OCI-LY7 (cell line): ENCODE measurements at regions not wholly inside any gene's neighbourhood (a gene's known extent, or its start where the extent isn't known, plus 50 kb on each side); places are given as distances from the start of the nearest gene placed in this dataset.

ENCODE experiments used
- BruUV-seq: library from RNA; stranded (reverse); fragments of 400-500 nt; replicated peaks from 2 replicates; lab custom pipeline; 2021; lab: Mats Ljungman, UMichigan
- CTCF ChIA-PET: fragments of 300-600 bp; sonication (Branson Sonifier 250); formaldehyde crosslinking; loops from one replicate; lab custom pipeline; 2022; ENCODE audit warnings: antibody characterized with exemption; ENCODE audit not compliant: unreplicated experiment; lab: Charles Lee
- POLR2A ChIA-PET: fragments of 300-600 bp; sonication (Branson Sonifier 250); formaldehyde crosslinking; loops from one replicate; lab custom pipeline; 2022; ENCODE audit warnings: antibody characterized with exemption; lab: Charles Lee
- DNase-seq: peaks from one replicate; pipeline ENCODE4 v3.0.0-alpha.2; 2015; ENCODE audit warnings: low spot score
- H2AFZ ChIP-seq: fragments of 200-600 bp; sonication (generic), shearing (Covaris generic); 2 replicates; pipeline ENCODE4 v1.6.1; 2014; ENCODE audit warnings: mild to moderate bottlenecking, antibody characterized with exemption, low read length, moderate library complexity
- H3K27ac ChIP-seq: fragments of 200-600 bp; sonication (generic); 2 replicates; pipeline ENCODE4 v1.5.1; 2014; ENCODE audit warnings: mixed run types, low read depth, mild to moderate bottlenecking, moderate library complexity, low read length, inconsistent platforms; ENCODE audit not compliant: poor library complexity, severe bottlenecking
- H3K36me3 ChIP-seq: fragments of 200-600 bp; sonication (generic); 2 replicates; pipeline ENCODE4 v1.6.1; 2014; ENCODE audit warnings: mild to moderate bottlenecking, antibody characterized with exemption, low read length, moderate library complexity, mixed read lengths; ENCODE audit not compliant: insufficient read depth
- H3K4me1 ChIP-seq: fragments of 200-600 bp; sonication (generic); 2 replicates; pipeline ENCODE4 v1.5.1; 2014; ENCODE audit warnings: mild to moderate bottlenecking, low read length; ENCODE audit not compliant: insufficient read depth, poor library complexity, severe bottlenecking
- H3K4me2 ChIP-seq: fragments of 200-600 bp; sonication (generic); 2 replicates; pipeline ENCODE4 v1.6.1; 2014; ENCODE audit warnings: mild to moderate bottlenecking, low read length
- H3K4me3 ChIP-seq: fragments of 200-600 bp; sonication (generic); 2 replicates; pipeline ENCODE4 v1.5.1; 2014; ENCODE audit warnings: mild to moderate bottlenecking, low read depth, low read length; ENCODE audit not compliant: poor library complexity, severe bottlenecking
- H3K79me2 ChIP-seq: fragments of 200-600 bp; sonication (generic); 2 replicates; pipeline ENCODE4 v1.6.1; 2016; ENCODE audit warnings: low read depth, mild to moderate bottlenecking, low read length, moderate library complexity, mixed read lengths; ENCODE audit not compliant: insufficient read depth
- H3K9me2 ChIP-seq: fragments of 200-600 bp; sonication (generic); 2 replicates; pipeline ENCODE4 v1.6.1; 2016; ENCODE audit warnings: mild to moderate bottlenecking, low read length, mixed read lengths; ENCODE audit not compliant: insufficient read depth
- H3K9me3 ChIP-seq: fragments of 200-600 bp; sonication (generic); 2 replicates; pipeline ENCODE4 v1.6.1; 2014; ENCODE audit warnings: mild to moderate bottlenecking, mixed run types, low read length, mixed read lengths
- H4K20me1 ChIP-seq: fragments of 200-600 bp; sonication (generic); 2 replicates; pipeline ENCODE4 v1.6.1; 2014; ENCODE audit warnings: mild to moderate bottlenecking, antibody characterized with exemption, low read length, moderate library complexity, mixed read lengths; ENCODE audit not compliant: insufficient read depth
- CTCF ChIP-seq: fragments of 200-600 bp; sonication (generic); conservative IDR thresholded peaks from 2 replicates; pipeline ENCODE4 v1.5.1; 2014; ENCODE audit warnings: mild to moderate bottlenecking, antibody characterized with exemption, low read length, moderate library complexity, mixed read lengths
- EZH2phosphoT487 ChIP-seq: fragments of 200-600 bp; sonication (generic); IDR thresholded peaks from 2 replicates; pipeline ENCODE4 v1.6.1; 2018; ENCODE audit warnings: low read depth, borderline replicate concordance, mild to moderate bottlenecking, mixed run types, antibody characterized with exemption, low read length, moderate library complexity, mixed read lengths
- intact Hi-C: fragments of 100-400 bp; cut with micrococcal nuclease; formaldehyde crosslinking; loops from one replicate; pipeline ENCODE4 v1.10.0; 2022; ENCODE audit not compliant: unreplicated experiment

GRCh38 chr2:221235941-221236340 is 336.2 kb downstream of the EPHA4 start:
- intact Hi-C loops: no loop called here
- Histone ChIP-seq H3K4me2 (no peak overlapping the region), H3K27ac (no peak overlapping the region), H3K9me3 (no peaks in the 10 kb centered on the region), H3K36me3 (no peaks in the 10 kb centered on the region), H3K4me3 (no peak overlapping the region), H3K4me1 (no peaks in the 10 kb centered on the region), H4K20me1 (no peaks in the 10 kb centered on the region), H3K79me2 (no peaks in the 10 kb centered on the region), H2AFZ (no peak overlapping the region), H3K9me2 (no peaks in the 10 kb centered on the region)
- TF ChIP-seq CTCF: no peak
- no peak for TF ChIP-seq EZH2phosphoT487
- no TSS peak for BruUV-seq
- POLR2A ChIA-PET: no interaction called here
- no peak for DNase-seq
- CTCF ChIA-PET: no interaction called here

DNA sequence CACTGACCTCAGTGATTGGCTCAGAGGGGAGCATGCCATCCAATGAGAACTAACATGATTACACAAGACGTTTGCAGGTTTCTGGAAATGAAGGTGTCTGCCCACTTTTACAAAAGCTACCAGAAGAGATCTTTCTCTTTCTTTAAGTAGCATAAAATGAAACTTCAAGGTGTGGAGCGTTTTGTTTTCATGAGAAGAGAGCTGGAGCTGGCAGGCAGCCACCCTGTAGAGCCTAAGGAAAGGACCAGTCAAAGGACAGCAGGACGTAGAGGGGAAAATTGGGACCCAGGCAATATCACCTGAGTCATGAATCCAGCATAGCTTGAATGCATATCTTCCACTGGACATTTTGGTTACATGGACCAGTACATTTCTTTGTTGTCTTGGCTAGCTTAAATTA is 331.0 kb downstream of the EPHA4 start:
- no peaks in the 10 kb centered on the region for H4K20me1 ChIP-seq
- no peak overlapping the region for H3K27ac ChIP-seq
- intact Hi-C loops: no loop called here
- no peaks in the 10 kb centered on the region for H3K9me2 ChIP-seq
- peak overlapping the region; percentile 30; the same call in 1 of the 2 replicates for H2AFZ ChIP-seq
- BruUV-seq: no TSS peak
- H3K79me2 ChIP-seq: no peaks in the 10 kb centered on the region
- H3K9me3 ChIP-seq: no peaks in the 10 kb centered on the region
- no peak overlapping the region for H3K4me2 ChIP-seq
- peaks cover 13% of the 10 kb centered on the region for H3K4me1 ChIP-seq
- TF ChIP-seq EZH2phosphoT487: no peak
- TF ChIP-seq CTCF: no peak
- H3K4me3 ChIP-seq: no peak overlapping the region
- CTCF ChIA-PET: no interaction called here
- no peak for DNase-seq
- no peaks in the 10 kb centered on the region for H3K36me3 ChIP-seq
- POLR2A ChIA-PET: interaction anchor here (0.6 kb wide), 1 partner anchor 15 kb away, joined by 3 read pairs; no protein-coding TSS in a partner anchor

DNA sequence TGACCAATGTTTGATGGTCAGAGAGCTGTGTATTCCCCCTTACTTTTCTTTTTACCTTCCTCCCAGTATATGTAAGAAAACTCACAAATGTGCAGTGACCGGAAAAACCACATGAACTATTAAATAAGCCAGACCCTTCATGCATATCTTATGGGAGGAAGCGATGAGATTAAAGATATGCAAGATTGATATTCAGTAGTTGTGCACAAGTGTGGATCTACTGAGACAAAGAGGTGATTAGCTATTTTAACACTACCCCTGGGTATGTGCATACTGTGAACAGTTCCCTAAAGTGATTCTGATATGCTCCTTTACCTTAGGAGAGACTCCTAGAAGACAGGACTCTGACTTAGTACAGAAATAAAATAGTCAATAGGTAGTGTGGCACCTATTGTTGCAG is 328.3 kb downstream of the EPHA4 start:
- no peaks in the 10 kb centered on the region for H4K20me1 ChIP-seq
- peak overlapping the region; percentile 55 for H3K4me2 ChIP-seq
- H2AFZ ChIP-seq: peak overlapping the region; percentile 75
- H3K27ac ChIP-seq: no peak overlapping the region
- intact Hi-C loops: no loop called here
- peaks cover 13% of the 10 kb centered on the region for H3K4me1 ChIP-seq
- ChIA-PET POLR2A (interaction anchor here (0.6 to 1.0 kb wide), 2 partner anchors 122 to 168 kb away, joined by 3 to 4 read pairs; no protein-coding TSS in a partner anchor), CTCF (no interaction called here)
- no peak for TF ChIP-seq CTCF
- no peak for TF ChIP-seq EZH2phosphoT487
- H3K9me2 ChIP-seq: no peaks in the 10 kb centered on the region
- no peaks in the 10 kb centered on the region for H3K79me2 ChIP-seq
- no peaks in the 10 kb centered on the region for H3K9me3 ChIP-seq
- BruUV-seq: no TSS peak
- DNase-seq: peak; percentile 21
- no peaks in the 10 kb centered on the region for H3K36me3 ChIP-seq
- no peak overlapping the region for H3K4me3 ChIP-seq
